Right lobe of liver (tissue), 6 donors: ENCODE measurements at regions not wholly inside any gene's neighbourhood (a gene's known extent, or its start where the extent isn't known, plus 50 kb on each side); places are given as distances from the start of the nearest gene placed in this dataset.

ENCODE experiments used
- ATAC-seq, 4 donors: fragments of 200-7000 bp; cut with Tn5 transposase; one replicate each; pipeline ENCODE4 v1.9.1; 2020; ENCODE audit warnings: mild to moderate bottlenecking in 4 of 4, moderate library complexity in 4 of 4
- DNase-seq, 3 donors: peaks; one replicate each; pipeline ENCODE4 v3.0.0-alpha.2; 2020
- H3K27ac ChIP-seq, 3 donors: fragments of 200-600 bp; one replicate each; pipeline ENCODE4 v1.8.0; 2022
- H3K27me3 ChIP-seq, 2 donors: fragments of 200-600 bp; one replicate each; pipeline ENCODE4 v1.8.0; 2022
- H3K36me3 ChIP-seq, 4 donors: fragments of 200-600 bp; sonication (generic) in 1 of 4; one replicate each; pipeline versions ENCODE4 v1.5.1 to v1.8.0; 2017 to 2022; ENCODE audit warnings: control low read depth in 1 of 4
- H3K4me1 ChIP-seq, 4 donors: fragments of 200-600 bp; sonication (generic) in 1 of 4; one replicate each; pipeline versions ENCODE4 v1.5.1 to v1.8.0; 2017 to 2022; ENCODE audit warnings: control low read depth in 1 of 4
- H3K4me3 ChIP-seq, 3 donors: fragments of 200-600 bp; one replicate each; pipeline ENCODE4 v1.8.0; 2022
- H3K9me3 ChIP-seq, 4 donors: fragments of 200-600 bp; sonication (generic) in 1 of 4; one replicate each; pipeline versions ENCODE4 v1.5.1 to v1.8.0; 2017 to 2022; ENCODE audit warnings: control low read depth in 1 of 4
- POLR2A ChIP-seq: fragments of 450-650 bp; IDR thresholded peaks from one replicate; pipeline ENCODE4 v1.6.1; 2017; ENCODE audit warnings: antibody characterized with exemption, mild to moderate bottlenecking
- whole genome bisulfite sequencing: methylation state at CpG from one replicate; pipeline ENCODE4 v1.1.6; 2018; ENCODE audit warnings: low coverage, low lambda C conversion rate; ENCODE audit not compliant: insufficient coverage; ENCODE audit errors: missing lambda C conversion rate; 5-methylcytosine and 5-hydroxymethylcytosine counted together
- intact Hi-C, 2 donors: fragments of 100-400 bp; cut with DNase I; formaldehyde crosslinking; loops; one replicate each; pipeline versions ENCODE4 v1.11.2 to v1.14.1; 2022
- TF ChIP-seq, protein P1 (sequence below), 4 donors: fragments of 200-600 bp in 3 of 4; fragments of 450-650 bp in 1 of 4; IDR thresholded peaks; one replicate each; pipeline versions ENCODE4 v1.5.1 to v1.8.0; 2016 to 2022; ENCODE audit warnings: antibody characterized with exemption in 4 of 4, mild to moderate bottlenecking in 2 of 4
- donor health status: DM: no; HTN: yes; CAD: no.
- donor health status: DM: no; HTN: no; CAD: no.
- donor health status: DM: no; HTN: no; CAD: no.
- donor health status: DM: no; HTN: yes; CAD: no.
- donor health status: DM: no; HTN: yes; CAD: no.

DNA sequence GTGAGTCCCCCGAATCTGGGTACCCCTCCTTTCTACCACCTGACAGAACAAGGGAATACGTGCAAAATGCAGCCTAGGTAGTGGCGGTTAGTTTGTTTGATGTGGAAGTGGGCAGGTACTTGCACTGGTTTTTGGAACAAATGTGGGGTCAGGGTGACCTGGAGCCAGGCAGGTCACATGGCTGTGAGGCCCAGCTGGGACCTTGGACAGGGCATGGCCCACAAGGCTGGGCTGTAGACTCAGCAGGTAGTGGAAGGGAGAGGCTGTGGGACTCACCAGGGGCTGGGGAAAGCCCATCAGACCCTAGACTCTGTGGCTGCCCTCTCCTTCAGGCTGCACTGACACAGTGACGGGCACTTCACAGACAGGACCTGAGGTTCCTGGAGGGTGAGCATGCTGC lies 159.9 kb upstream of the ADCY1 start:
- intact Hi-C loops, result no loop called here
- Histone ChIP-seq H3K9me3 (no peaks in the 10 kb centered on the region), H3K27me3 (no peaks in the 10 kb centered on the region), H3K36me3 (no peaks in the 10 kb centered on the region), H3K27ac (no peak overlapping the region), H3K4me1 (no peaks in the 10 kb centered on the region), H3K4me3 (no peak overlapping the region)
- DNase-seq (peak in 1 of 3 donors; percentile 21), ATAC-seq (peak in 3 of 4 donors; percentile 40 to 80 (median 72))
- TF ChIP-seq, protein P1, sequence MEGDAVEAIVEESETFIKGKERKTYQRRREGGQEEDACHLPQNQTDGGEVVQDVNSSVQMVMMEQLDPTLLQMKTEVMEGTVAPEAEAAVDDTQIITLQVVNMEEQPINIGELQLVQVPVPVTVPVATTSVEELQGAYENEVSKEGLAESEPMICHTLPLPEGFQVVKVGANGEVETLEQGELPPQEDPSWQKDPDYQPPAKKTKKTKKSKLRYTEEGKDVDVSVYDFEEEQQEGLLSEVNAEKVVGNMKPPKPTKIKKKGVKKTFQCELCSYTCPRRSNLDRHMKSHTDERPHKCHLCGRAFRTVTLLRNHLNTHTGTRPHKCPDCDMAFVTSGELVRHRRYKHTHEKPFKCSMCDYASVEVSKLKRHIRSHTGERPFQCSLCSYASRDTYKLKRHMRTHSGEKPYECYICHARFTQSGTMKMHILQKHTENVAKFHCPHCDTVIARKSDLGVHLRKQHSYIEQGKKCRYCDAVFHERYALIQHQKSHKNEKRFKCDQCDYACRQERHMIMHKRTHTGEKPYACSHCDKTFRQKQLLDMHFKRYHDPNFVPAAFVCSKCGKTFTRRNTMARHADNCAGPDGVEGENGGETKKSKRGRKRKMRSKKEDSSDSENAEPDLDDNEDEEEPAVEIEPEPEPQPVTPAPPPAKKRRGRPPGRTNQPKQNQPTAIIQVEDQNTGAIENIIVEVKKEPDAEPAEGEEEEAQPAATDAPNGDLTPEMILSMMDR (IDR thresholded peaks at IDR 0.05), result no peak
- TF ChIP-seq POLR2A, result no peak
- 59% methylated on average over 2 of the region's 4 CpGs for WGBS

GRCh38 chr7:45415265-45415664 lies 158.9 kb upstream of the ADCY1 start:
- ATAC-seq (peak in 3 of 4 donors; percentile 38 to 73 (median 62)), DNase-seq (no peak)
- Histone ChIP-seq H3K4me3 (no peak overlapping the region), H3K9me3 (no peaks in the 10 kb centered on the region), H3K36me3 (no peaks in the 10 kb centered on the region), H3K27ac (no peak overlapping the region), H3K27me3 (no peaks in the 10 kb centered on the region), H3K4me1 (no peaks in the 10 kb centered on the region)
- TF ChIP-seq POLR2A, result no peak
- TF ChIP-seq, protein P1 (IDR thresholded peaks at IDR 0.05), result no peak
- intact Hi-C loops, result no loop called here
- WGBS, result 23% methylated on average over 2 of the region's 2 CpGs

GRCh38 chr7:45416846-45417245 lies 157.3 kb upstream of the ADCY1 start:
- H3K4me1 ChIP-seq, result no peaks in the 10 kb centered on the region
- no peaks in the 10 kb centered on the region for H3K9me3 ChIP-seq
- H3K36me3 ChIP-seq, result no peaks in the 10 kb centered on the region
- intact Hi-C loops, result no loop called here
- ATAC-seq (peak in 1 of 4 donors; percentile 45), DNase-seq (no peak)
- H3K27me3 ChIP-seq, result no peaks in the 10 kb centered on the region
- H3K27ac ChIP-seq, result no peak overlapping the region
- 45% methylated on average over 1 of the region's 1 CpG for WGBS
- no peak overlapping the region for H3K4me3 ChIP-seq
- TF ChIP-seq POLR2A, result no peak
- TF ChIP-seq, protein P1 (IDR thresholded peaks at IDR 0.05), result no peak

DNA sequence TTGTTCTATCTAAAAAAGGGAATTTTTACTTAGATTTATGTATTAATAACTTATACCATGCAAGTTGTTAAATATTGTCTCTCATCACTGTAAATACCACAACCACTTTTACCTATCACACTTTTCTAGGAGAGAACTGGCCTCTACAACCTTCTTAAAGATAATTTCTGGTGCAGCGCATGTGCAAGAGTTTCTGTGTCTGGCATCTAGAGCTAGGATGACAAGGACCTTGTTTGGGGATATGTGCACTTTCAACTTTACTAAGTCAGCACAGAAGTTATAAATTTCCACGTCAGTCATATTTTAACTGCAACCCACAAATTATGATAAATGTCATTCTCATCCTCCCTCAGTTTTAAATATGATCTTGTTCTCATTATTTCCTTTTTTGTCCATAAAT lies 156.9 kb upstream of the ADCY1 start:
- no peak for DNase-seq
- H3K27me3 ChIP-seq, result no peaks in the 10 kb centered on the region
- intact Hi-C loops, result no loop called here
- H3K27ac ChIP-seq, result no peak overlapping the region
- H3K9me3 ChIP-seq, result no peaks in the 10 kb centered on the region
- H3K36me3 ChIP-seq, result no peaks in the 10 kb centered on the region
- 66% methylated on average over 2 of the region's 2 CpGs for WGBS
- H3K4me1 ChIP-seq, result no peaks in the 10 kb centered on the region
- TF ChIP-seq, protein P1 (IDR thresholded peaks at IDR 0.05), result no peak
- no peak for TF ChIP-seq POLR2A
- ATAC-seq, result no peak
- no peak overlapping the region for H3K4me3 ChIP-seq

- Histone ChIP-seq H3K4me3 (no peak overlapping the region), H3K9me3 (no peaks in the 10 kb centered on the region), H3K4me1 (no peaks in the 10 kb centered on the region), H3K27me3 (no peaks in the 10 kb centered on the region), H3K36me3 (no peaks in the 10 kb centered on the region), H3K27ac (no peak overlapping the region)
- no peak for ATAC-seq
- no peak for DNase-seq
- intact Hi-C loops, result no loop called here
- WGBS, result 80% methylated on average over 3 of the region's 3 CpGs
- TF ChIP-seq, protein P1 (IDR thresholded peaks at IDR 0.05), result no peak
- no peak for TF ChIP-seq POLR2A
These were observed 156.4 kb upstream of the ADCY1 start for GRCh38 chr7:45417735-45418134.
